Testis (tissue), 2 donors: ENCODE measurements at regions not wholly inside any gene's neighbourhood (a gene's known extent, or its start where the extent isn't known, plus 50 kb on each side); places are given as distances from the start of the nearest gene placed in this dataset.

Source experiments
- POLR2A ChIP-seq: fragments of 450-650 bp; IDR thresholded peaks from one replicate; pipeline ENCODE4 v1.6.1; 2017; ENCODE audit warnings: antibody characterized with exemption, mild to moderate bottlenecking, moderate library complexity
- TF ChIP-seq, protein P1 (sequence below), 3 experiments: fragments of 450-650 bp in 2 of 3; fragments of 200-600 bp in 1 of 3; sonication (generic) in 1 of 3; IDR thresholded peaks; one replicate each; pipeline ENCODE4 v1.5.1; 2016 to 2019; ENCODE audit warnings: antibody characterized with exemption in 3 of 3, mild to moderate bottlenecking in 2 of 3, moderate library complexity in 1 of 3

DNA sequence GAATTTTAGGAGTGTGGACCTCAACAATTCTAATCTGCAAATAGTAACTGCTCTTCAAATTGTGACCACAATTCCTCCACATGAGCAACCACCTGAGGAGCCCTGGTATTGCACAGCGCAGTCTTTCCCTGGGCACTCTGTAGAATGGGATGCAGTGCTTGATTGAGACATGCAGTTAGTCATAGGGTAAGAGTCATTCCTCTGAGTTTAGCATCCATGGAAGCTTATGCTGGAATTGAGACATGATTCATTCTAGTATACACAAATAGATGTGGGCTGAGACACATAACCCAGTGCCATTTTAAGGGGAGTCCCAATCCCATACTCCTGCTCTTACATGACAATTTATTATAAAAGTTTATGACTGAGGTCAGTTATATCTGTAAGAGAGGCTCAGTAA lies 582.3 kb upstream of the CNTNAP2 start:
- TF ChIP-seq, protein P1, sequence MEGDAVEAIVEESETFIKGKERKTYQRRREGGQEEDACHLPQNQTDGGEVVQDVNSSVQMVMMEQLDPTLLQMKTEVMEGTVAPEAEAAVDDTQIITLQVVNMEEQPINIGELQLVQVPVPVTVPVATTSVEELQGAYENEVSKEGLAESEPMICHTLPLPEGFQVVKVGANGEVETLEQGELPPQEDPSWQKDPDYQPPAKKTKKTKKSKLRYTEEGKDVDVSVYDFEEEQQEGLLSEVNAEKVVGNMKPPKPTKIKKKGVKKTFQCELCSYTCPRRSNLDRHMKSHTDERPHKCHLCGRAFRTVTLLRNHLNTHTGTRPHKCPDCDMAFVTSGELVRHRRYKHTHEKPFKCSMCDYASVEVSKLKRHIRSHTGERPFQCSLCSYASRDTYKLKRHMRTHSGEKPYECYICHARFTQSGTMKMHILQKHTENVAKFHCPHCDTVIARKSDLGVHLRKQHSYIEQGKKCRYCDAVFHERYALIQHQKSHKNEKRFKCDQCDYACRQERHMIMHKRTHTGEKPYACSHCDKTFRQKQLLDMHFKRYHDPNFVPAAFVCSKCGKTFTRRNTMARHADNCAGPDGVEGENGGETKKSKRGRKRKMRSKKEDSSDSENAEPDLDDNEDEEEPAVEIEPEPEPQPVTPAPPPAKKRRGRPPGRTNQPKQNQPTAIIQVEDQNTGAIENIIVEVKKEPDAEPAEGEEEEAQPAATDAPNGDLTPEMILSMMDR (IDR thresholded peaks at IDR 0.05) = no peak
- TF ChIP-seq POLR2A = no peak
